Activated CD8-positive, alpha-beta memory T cell treated with anti-CD3 and anti-CD28 coated beads, Interleukin-2, amount 50 U/mL, for 1 hour (primary cell): ENCODE measurements at regions not wholly inside any gene's neighbourhood (a gene's known extent, or its start where the extent isn't known, plus 50 kb on each side); places are given as distances from the start of the nearest gene placed in this dataset.

Source experiments
- DNase-seq: peaks from one replicate; pipeline ENCODE4 v3.0.0-alpha.2; 2020; ENCODE audit errors: extremely low read depth

- no peak for DNase-seq
Observed at GRCh38 chr6:149216459-149216858, 101.1 kb upstream of the TAB2 start.

DNA sequence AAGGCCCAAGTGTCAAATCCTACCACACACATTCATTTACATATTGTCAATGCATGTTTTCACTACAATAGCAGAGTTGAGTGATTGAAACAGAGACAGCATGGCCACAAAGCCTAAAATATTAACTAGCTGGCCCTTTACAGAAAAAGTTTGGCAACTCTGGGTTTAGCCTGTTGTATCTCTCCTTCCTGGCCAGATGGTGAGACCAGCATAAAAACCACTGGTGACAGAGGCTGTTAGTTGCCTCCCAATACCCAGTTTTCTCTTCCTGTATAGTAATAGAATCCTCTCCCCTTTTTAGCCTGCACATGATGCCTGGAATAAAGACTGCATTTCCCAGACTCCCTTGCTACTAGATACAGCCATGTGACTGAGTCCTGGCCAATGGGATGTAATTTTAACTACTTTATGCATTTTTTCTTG is 100.0 kb upstream of the TAB2 start:
- no peak for DNase-seq

GRCh38 chr6:149218471-149218870 is 99.0 kb upstream of the TAB2 start:
- DNase-seq = no peak

DNA sequence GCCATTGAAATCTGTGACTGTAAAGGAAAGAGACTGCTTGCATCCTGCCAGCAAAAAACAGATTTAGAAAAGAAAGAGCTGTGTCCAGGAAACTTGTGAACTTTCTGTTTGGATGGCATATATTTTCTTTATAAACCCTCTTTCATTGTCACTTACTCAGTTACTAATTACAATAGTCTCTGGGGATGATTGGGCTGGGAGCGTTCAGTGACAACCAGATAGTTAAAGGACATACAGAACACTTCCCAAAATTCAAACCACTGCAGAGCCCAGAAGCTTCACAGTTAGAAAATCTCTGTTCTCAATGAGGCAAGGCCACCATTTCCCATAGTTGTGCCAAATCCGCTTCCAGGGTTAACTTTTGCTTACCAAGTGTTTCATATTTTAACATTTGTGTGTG is 98.6 kb upstream of the TAB2 start:
- DNase-seq = no peak

DNA sequence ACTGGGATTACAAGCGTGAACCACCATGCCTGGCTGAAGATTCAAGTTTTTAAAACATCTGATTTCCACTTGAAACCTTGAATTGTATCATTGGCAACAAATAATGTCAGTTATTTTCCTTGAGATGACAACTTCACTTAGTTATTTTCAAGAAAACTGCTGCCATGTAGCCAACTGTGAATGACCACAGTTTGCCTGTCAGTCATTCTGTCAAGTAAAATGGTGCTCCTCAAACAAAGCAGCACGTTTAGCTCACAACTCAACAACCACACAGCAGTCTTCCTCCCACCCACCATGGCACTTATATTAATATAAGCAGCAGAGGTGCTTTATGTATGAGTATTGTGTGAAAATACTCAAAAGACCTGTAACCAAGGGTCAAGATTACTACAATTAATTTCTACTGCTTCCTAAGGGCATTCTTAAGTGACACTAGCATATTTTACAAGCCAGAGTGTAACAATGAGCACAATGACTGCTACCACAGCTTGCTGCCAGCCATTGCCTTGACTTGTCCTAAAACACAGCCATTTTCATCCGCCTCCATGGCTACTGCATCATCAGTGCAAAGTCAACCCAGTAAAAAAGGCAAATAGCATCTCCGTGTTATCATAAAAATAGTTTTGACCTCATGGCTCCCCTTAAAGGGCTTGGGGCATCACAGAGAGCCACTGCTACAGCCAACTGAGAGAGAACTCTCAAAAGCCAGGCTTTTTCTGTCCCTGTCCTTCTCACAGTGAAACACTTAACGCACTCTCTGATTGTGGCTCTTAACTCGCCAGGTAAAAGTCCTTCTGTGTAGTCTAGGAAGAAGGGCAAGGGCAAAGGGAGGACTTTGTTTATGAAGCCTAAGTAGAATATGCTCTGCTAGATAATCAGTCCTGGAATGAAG is 96.4 kb upstream of the TAB2 start:
- DNase-seq = no peak

DNA sequence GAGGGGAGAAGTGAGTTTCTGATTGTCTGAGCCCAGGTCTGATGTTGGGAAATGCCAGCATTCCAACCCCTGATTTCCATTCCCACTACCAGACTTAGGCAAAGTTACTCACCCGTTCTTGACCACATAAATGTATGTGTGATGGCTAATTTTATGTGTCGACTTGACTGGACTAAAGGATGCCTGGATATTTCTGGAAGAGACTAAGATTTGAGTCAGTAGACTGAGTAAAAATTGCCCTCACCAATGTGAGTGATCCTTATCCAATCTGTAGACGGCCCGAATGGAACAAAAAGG is 95.8 kb upstream of the TAB2 start:
- no peak for DNase-seq

DNA sequence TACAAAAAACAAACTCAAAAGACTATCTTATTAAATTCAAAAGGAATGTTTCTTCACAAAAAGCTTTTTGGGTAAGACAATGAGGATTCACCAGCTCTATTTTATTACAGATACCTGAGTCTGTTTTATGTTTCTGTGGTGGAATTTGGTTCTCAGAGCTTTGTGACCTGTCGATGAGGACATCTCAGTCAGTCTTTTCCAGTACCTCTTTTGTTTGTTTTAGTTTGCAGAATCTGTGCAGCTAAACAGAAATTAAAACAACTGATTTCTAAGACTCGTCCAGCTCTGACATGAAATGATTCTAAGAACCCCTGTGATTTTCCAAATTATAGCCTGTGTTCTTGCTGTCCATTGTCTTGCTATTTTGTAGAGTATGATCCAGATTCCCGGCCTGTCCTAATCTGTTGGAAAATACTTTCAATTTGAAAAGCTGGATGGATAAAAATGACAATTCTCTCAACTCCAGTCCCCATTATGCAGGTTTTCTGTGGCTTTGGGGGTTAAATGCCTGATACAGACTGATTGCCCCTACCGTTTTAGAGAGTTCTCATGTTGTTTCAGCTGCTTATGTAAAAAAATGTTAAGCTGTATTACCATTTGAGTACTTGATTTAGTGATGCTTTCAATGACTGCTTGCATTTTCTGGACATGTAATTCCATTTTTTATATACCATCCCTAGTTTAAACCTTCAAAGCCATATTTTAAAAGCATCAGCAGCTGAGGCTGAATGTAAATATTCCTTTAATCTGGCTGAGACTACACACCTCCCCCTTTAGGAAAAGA is 94.2 kb upstream of the TAB2 start:
- DNase-seq = no peak

DNA sequence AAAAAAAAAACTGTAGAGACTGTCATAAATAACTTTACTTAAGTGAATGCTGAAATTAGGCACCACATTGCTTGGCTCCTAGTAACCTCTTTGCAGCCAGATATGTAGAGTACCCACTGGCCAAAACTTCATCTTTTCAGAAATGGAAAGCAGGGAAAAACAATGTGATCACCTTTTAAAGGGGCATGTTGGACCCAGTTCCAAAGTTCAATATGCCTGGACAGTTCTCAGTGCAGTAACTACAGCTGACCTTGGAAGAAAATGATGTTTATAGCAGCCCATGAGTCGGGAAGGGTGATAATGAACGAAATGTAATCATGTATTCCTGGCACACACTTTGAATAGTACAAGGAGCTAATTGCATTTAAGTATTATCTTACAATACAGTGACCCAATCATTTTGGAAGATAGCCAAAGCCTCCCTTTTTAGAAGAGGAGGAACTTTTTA is 93.6 kb upstream of the TAB2 start:
- DNase-seq = no peak

- no peak for DNase-seq
Observed at GRCh38 chr6:149224399-149224798, 93.1 kb upstream of the TAB2 start.

DNA sequence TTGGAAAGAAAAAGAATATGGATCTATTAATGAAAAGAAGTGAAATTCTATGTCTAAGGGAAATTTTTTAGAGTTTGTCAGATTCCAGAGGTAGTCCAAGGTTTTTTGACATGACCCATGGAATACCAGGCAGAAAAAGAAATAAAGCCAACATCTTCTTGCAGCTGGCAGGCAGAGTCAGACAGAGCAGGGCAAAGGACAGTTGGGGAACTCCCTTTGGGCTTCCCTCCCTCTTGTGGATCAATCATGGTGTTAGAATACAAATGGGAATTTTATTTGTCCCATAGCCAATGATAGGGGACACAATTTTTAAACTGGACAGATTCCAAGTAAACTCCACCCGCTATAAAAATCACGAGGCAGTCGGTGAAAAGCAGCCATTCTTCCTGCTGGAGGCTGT is 92.1 kb upstream of the TAB2 start:
- DNase-seq = no peak

GRCh38 chr6:149225946-149226345 is 91.6 kb upstream of the TAB2 start:
- DNase-seq = no peak

- DNase-seq = no peak
Observed at GRCh38 chr6:149227796-149228195, 89.7 kb upstream of the TAB2 start.

GRCh38 chr6:149228311-149228955 is 89.1 kb upstream of the TAB2 start:
- no peak for DNase-seq

GRCh38 chr6:149229096-149229495 is 88.4 kb upstream of the TAB2 start:
- DNase-seq = no peak

- DNase-seq = no peak
Observed at GRCh38 chr6:149230712-149231460, 86.6 kb upstream of the TAB2 start.

DNA sequence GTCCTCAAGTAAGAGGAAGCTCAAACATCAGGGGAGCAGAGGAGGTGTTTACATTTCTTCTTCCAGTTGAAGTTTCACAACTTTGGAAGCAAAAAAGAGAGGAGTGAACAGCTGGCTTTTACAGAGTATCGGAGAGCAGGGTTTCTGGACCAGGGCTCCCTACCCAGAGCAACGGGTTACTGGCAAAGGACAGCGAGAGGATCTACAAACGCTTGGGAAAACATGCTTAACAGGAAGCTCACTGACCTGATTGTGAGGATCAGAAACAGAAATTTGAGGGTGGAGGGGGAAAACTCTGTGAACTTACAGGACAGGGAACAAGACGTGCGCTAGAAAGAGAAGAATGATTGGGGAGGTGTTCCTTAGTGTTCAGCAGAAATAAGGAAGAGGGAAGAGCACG is 85.7 kb upstream of the TAB2 start:
- DNase-seq = no peak

- no peak for DNase-seq
Observed at GRCh38 chr6:149233056-149233715, 84.3 kb upstream of the TAB2 start.

DNA sequence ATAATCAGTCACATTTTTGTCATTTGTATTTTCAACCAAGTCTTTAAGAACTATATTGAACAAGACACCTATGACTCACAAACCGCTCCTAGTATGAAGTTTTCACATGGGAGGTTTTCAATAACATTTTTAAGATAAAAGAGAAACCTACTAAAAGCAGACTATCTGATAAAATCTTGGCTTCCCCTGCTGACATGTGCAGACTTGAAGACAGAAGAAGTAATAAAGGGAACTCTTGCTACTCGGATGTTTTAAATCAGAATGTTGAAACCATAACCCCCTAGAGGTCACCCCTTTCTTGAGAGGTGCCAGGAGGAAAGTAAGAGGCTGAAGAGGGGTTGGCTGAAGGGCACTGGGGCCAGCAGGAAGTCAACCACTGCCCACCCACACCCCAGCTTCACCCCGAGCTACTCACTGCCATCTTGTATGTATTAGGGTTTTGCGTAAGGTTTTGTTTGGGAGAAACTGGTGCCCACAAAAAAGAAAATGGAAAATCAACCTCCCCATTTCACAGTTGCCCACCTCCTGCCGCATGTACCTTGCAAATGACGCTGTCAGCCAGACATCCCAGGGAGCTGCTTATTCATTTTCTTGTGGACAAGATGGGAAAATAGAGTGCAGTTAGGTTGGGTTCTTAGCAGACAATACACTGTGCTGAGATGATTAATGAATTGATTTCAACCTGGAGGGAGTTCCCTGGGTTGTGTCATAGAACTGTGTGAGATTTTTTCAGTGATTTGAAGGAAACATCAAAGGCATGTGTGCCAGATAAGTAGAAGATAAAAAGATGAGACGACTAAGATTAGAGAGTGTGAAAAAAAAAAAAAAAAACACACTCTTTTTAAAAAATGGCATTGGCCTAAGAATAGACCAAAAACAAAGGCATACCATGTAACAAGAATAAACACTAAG is 83.2 kb upstream of the TAB2 start:
- no peak for DNase-seq

DNA sequence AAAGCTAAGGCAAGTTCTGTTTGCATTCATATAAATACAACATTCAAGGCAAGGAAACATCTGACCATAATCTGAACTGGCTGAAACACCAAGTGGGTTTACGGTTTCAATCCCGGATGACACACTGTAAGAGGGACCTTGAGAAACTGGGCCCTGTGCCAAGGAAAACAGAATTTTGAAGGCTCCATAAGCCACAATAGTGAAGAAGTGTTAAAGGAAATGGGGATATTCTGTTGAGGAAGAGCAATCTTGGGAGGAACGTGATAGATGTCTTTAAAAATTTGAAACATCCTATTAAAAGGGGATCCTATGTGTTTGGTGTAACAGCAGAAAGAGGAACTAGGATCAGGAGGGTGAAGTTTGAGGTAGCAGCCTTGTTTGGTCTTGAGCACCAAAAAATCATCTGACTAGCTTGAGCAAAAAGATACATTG is 82.4 kb upstream of the TAB2 start:
- no peak for DNase-seq

- DNase-seq = no peak
Observed at GRCh38 chr6:149236589-149236988, 80.9 kb upstream of the TAB2 start.
